ENCODE measurements at regions not wholly inside any gene's neighbourhood (a gene's known extent, or its start where the extent isn't known, plus 50 kb on each side); places are given as distances from the start of the nearest gene placed in this dataset.

DNA sequence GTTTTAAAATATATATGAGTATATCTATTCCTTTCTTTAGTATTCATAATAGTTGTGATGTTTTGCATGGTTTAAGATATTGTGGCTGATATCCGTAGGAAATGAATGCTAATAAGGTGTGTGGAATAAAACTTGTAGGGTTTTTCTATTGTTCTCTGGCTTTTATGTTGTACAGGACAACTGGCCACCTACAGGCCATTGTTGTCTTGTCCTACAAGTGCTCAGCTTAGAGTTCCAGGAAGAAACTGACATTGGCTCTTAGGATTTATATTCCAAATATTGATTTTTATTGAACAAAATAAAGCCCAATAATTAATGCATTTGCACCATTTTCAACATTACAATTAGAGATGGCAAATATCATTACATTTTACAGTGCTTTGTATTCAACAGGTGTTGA is 512.8 kb upstream of the TENM4 start:
- no peaks in the 10 kb centered on the region for H3K36me3 ChIP-seq (ENCODE audit: control insufficient read depth, insufficient read depth, low read length)
- no peaks in the 10 kb centered on the region for H3K27me3 ChIP-seq (ENCODE audit: control insufficient read depth, insufficient read depth, low read length)
- ChIA-PET POLR2A (no interaction called here), CTCF (interaction anchor here (1.0 to 1.5 kb wide), 2 partner anchors 10 to 202 kb away, joined by 3 to 4 read pairs; no protein-coding TSS in a partner anchor)
- no peak for DNase-seq (ENCODE audit: low read depth)
- no peak overlapping the region for H3K4me3 ChIP-seq (ENCODE audit: low read depth, low read length)
- TF ChIP-seq, protein P1, sequence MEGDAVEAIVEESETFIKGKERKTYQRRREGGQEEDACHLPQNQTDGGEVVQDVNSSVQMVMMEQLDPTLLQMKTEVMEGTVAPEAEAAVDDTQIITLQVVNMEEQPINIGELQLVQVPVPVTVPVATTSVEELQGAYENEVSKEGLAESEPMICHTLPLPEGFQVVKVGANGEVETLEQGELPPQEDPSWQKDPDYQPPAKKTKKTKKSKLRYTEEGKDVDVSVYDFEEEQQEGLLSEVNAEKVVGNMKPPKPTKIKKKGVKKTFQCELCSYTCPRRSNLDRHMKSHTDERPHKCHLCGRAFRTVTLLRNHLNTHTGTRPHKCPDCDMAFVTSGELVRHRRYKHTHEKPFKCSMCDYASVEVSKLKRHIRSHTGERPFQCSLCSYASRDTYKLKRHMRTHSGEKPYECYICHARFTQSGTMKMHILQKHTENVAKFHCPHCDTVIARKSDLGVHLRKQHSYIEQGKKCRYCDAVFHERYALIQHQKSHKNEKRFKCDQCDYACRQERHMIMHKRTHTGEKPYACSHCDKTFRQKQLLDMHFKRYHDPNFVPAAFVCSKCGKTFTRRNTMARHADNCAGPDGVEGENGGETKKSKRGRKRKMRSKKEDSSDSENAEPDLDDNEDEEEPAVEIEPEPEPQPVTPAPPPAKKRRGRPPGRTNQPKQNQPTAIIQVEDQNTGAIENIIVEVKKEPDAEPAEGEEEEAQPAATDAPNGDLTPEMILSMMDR (IDR thresholded peaks at IDR 0.05; ENCODE audit: insufficient read depth, low read depth, low read length), result no peak

- Histone ChIP-seq H3K36me3 (ENCODE audit: control insufficient read depth, insufficient read depth, low read length) (no peaks in the 10 kb centered on the region), H3K27me3 (ENCODE audit: control insufficient read depth, insufficient read depth, low read length) (no peaks in the 10 kb centered on the region), H3K4me3 (ENCODE audit: low read depth, low read length) (no peak overlapping the region)
- TF ChIP-seq, protein P1 (IDR thresholded peaks at IDR 0.05; ENCODE audit: insufficient read depth, low read depth, low read length), result no peak
- ChIA-PET CTCF (interaction anchor here (1.9 kb wide), 1 partner anchor 207 kb away, joined by 5 read pairs; no protein-coding TSS in a partner anchor), POLR2A (no interaction called here)
- DNase-seq (ENCODE audit: low read depth), result no peak
Observed at GRCh38 chr11:79950741-79951140, 509.9 kb upstream of the TENM4 start.

DNA sequence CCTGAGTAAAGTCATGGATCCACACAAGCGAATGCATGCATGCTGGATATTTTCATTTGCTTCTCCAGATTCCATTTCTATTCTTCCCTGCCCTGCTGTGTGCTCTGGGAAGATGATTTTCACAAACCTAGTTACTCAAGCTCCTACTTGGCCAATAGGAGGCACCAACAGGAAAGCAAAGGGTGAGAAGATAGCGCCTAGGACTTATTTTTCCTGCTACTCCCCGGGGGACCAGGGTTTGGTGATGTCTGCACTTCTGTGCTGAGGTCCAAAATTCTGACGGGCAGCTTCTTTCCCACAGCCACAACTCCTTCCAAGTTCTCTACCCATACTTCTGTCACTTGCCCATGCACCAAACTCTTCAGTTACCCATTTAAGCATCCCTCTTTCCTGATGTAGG is 509.3 kb upstream of the TENM4 start:
- POLR2A ChIA-PET, result no interaction called here
- Histone ChIP-seq H3K27me3 (ENCODE audit: control insufficient read depth, insufficient read depth, low read length) (no peaks in the 10 kb centered on the region), H3K4me3 (ENCODE audit: low read depth, low read length) (no peak overlapping the region), H3K36me3 (ENCODE audit: control insufficient read depth, insufficient read depth, low read length) (no peaks in the 10 kb centered on the region)
- TF ChIP-seq, protein P1 (IDR thresholded peaks at IDR 0.05; ENCODE audit: insufficient read depth, low read depth, low read length), result no peak
- no peak for DNase-seq (ENCODE audit: low read depth)
- CTCF ChIA-PET, result interaction anchor here (1.0 to 1.9 kb wide), 2 partner anchors 94 to 207 kb away, joined by 3 to 5 read pairs; no protein-coding TSS in a partner anchor

GRCh38 chr11:79949574-79949973 is 508.7 kb upstream of the TENM4 start:
- no peak for DNase-seq (ENCODE audit: low read depth)
- Histone ChIP-seq H3K4me3 (ENCODE audit: low read depth, low read length) (no peak overlapping the region), H3K27me3 (ENCODE audit: control insufficient read depth, insufficient read depth, low read length) (no peaks in the 10 kb centered on the region), H3K36me3 (ENCODE audit: control insufficient read depth, insufficient read depth, low read length) (no peaks in the 10 kb centered on the region)
- ChIA-PET CTCF (interaction anchor here (1.0 to 1.9 kb wide), 2 partner anchors 94 to 208 kb away, joined by 3 to 5 read pairs; no protein-coding TSS in a partner anchor), POLR2A (no interaction called here)
- TF ChIP-seq, protein P1 (IDR thresholded peaks at IDR 0.05; ENCODE audit: insufficient read depth, low read depth, low read length), result no peak

GRCh38 chr11:79942646-79943045 is 501.8 kb upstream of the TENM4 start:
- ChIA-PET CTCF (no interaction called here), POLR2A (no interaction called here)
- DNase-seq (ENCODE audit: low read depth), result no peak
- H3K4me3 ChIP-seq (ENCODE audit: low read depth, low read length), result no peak overlapping the region
- no peaks in the 10 kb centered on the region for H3K36me3 ChIP-seq (ENCODE audit: control insufficient read depth, insufficient read depth, low read length)
- TF ChIP-seq, protein P1 (IDR thresholded peaks at IDR 0.05; ENCODE audit: insufficient read depth, low read depth, low read length), result no peak
- H3K27me3 ChIP-seq (ENCODE audit: control insufficient read depth, insufficient read depth, low read length), result no peaks in the 10 kb centered on the region
